GM18870 (cell line): ENCODE measurements at regions not wholly inside any gene's neighbourhood (a gene's known extent, or its start where the extent isn't known, plus 50 kb on each side); places are given as distances from the start of the nearest gene placed in this dataset.

Experiments
- ATAC-seq: cut with Tn5 transposase; IDR thresholded peaks from one replicate; pipeline ENCODE4 v1.9.1; 2021; ENCODE audit warnings: moderate library complexity; ENCODE audit not compliant: unreplicated experiment

DNA sequence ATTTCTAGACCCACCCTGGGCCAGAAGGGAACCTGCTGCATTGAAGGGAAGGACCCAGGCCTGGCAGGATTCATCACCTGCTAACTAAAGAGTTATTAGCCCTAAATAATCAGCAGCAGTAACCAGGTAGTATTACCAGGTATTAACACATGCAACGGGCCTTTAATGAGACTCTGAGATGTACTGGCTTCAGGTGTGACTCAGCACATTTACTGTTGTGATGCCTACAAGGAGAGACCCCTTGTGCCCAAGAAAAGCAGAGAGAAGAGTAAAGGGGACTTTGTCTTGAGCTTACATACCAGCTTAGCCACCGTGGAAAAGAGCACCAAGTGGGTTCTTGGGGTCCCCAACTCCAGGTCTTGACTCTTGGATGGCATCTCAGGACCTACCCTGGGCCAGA lies 243.1 kb upstream of the SLC39A10 start:
- ATAC-seq, result no peak

DNA sequence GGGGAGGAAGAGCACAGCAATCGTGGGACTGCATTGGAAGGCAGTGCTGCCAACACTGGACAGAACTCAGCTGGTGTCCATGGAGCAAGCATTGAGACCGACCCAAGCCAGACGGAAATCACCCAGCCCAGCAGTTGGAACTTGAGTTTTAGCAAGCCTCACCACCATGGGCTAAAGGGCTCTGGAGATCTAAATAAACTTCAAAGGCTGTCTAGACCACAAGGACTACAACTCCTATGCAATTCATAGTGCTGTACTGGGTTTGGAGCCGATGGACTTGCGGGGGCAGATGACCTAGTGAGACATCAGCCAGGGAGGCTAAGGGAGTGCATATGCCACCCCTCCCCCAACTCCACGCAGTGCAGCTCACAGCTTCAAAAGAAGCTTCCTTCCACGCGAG lies 243.6 kb upstream of the SLC39A10 start:
- no peak for ATAC-seq

DNA sequence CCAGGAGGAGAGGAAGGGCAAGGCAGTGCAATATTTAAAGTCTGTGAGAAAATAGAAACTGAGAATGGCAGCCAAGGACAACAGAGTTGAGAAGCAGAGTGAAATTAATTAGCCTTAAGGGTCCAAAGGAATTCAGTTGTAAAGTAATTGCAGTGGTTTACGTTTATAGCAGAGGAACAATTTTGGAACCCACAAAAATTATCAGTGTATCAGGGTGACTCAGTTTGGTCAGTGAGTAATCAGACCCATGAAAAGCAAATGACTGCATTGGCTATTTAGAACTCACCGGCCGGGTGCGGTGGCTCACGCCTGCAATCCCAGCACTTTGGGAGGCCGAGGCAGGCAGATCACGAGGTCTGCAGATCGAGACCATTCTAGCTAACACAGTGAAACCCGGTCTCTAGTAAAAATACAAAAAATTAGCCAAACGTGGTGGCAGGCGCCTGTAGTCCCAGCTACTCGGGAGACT lies 245.8 kb upstream of the SLC39A10 start:
- no peak for ATAC-seq

DNA sequence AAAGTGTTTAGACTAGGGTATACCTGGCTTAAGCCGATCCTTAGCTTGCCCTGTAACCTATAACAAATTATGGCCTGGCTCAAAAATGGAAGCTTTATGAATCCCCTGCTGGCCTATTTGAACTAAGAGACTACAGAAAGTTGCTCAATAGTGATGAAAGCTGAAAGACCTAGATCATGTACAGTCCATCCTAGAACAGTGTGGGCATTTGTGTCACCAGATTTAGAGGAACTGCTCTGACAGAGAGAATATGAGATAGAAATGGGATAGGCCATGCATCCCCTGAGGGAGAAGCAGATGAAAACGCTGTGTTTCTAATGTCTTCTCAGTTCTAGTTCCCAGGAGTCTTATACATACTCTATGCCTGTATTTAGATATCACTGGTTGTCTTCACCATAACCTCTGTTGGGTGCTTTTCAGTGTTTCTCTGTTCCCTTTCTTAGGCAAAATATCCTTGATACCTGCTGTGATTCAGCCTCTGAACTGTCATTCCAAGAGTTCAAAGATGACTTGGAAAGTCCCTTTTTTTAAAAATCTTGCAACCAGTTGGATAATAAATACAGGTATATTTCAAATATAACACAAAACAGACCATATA lies 246.9 kb upstream of the SLC39A10 start:
- ATAC-seq, result peak; percentile 84

DNA sequence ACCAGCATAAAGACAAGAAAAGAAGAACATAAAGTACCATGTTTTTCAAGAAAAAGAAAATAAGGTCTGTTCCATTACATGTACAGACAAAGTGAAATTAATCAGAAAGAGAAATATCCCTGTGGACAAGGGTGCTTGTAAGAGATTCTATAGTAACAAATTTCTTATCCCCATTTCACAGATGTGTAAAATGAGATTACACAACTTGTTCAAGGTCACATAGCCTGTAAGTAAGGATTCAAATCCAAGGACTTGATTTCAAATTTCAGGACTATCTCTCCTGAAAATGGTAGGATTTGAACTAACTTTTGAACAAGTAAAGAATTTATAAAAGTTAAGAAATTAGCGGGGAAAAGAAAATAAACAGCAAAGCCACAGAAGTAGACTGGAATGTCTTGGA lies 248.2 kb upstream of the SLC39A10 start:
- ATAC-seq, result no peak

DNA sequence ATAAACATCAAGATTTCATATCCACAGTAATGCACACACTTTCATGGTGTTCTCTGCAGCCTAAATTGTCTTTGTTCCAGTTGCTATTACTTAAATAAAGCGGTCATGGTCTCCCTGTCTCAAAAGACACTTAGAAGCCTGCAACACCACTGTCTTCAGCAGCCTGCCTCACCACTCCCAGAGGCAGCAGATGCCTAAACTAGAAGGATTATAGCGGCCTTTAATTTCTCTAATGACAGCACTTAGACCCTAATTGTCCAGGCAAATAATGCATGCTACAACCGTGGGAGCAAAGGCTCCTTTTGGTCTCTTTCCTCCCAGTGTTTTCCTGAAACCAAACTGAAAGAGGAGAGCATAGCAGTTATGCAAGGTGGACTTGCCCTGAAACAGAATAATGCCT lies 248.8 kb upstream of the SLC39A10 start:
- ATAC-seq, result no peak

DNA sequence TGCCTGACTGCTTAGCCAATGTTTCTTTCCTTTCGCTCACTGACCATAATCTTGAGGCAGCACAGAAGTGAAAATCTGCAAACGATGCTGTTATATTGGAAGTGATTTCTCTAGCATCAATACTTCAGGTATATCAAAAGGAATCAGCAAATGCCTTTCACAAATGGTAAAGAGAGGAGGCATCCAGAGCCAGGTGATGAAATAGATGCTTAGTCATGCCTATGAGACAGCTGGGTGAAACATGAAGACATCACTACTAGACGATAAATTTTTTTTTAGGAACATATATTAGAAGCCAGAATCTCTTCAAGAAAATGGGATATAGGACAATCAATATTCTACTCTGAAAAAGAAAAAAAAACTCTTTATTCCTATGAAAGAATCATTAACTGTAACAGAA lies 249.2 kb upstream of the SLC39A10 start:
- ATAC-seq, result no peak

DNA sequence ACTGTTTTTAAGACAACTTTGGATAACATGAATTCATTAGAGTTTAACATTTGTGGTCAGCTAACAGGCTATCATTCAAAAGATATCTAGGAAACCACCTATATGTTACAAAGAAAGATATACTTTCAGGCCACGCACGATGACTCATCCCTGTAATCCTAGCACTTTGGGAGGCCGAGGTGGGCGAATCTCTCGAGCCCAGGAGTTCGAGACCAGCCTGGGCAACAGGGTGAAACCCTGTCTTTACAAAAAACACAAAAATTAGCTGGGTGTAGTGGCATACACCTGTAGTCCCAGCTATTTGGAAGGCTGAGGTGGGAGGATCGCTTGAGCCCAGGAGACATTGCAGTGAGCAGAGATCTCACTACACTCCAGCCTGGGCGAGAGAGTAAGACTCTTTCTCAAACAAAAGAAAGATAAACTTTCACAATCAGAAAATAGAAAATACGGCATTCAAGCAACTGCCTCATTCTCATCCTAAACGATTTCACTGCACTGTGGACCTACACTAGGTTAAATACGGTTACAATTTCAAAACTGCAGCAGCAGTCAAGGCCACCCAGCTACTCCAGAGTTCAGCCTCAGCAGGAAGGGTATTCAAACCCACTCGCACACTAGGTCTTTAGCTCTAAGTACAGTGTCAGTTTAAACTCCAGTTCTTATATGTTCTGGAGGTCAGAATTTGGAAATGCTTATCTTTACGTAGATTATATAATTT lies 250.0 kb upstream of the SLC39A10 start:
- no peak for ATAC-seq

DNA sequence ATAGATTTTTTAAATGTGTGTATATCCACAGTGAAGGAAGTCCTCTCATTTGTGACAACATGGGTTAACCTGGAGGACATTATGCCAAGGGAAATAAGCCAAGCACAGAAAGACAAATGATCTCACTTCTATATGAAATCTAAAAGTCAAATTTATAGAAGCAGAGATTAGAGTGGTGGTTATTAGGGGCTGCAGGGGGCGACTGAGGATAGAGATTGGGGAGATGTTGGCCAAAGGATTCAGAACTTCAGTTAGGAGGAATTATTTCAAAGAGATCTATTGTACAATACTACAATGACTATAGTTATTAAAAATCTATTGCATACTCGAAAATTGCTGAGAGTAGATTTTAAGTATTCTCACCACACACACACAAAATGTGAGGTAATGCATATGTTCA lies 252.4 kb upstream of the SLC39A10 start:
- ATAC-seq, result no peak

DNA sequence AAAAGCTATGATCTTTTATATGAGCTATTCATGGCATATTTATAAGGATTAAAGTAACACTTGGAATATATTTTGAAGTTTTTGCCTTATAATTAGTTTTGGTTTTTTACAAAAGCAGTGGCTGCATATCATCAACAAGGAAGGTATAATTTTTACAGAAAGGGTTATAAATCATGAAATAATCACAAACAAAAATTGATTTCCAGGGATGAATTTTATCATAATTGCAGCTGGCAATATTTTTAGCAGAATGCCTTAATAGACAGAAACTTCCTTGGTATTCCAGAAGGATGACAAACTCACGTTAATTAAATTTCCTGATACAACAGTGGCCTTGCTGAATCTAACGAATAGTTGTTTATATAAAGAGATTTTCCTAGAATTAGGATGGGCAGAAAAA lies 260.5 kb upstream of the SLC39A10 start:
- ATAC-seq, result no peak

DNA sequence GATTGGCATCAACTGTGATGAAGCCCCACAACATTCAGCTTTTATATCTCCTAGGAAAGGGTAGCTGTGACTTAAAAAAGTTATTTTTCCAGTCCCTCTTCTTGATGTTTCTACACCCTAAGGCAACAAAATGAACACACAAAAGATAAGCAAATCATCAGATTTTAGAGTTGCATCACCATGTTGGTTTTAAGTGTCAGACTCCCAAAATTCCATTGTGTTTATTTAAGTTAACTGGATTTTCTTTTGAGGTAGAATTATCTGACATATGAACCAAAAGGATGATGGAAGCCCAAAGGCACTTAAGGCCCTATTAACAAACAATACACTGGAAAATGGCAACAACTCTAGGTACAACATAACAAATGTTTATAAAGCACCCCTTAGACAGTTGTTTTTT lies 261.7 kb upstream of the SLC39A10 start:
- ATAC-seq, result no peak

DNA sequence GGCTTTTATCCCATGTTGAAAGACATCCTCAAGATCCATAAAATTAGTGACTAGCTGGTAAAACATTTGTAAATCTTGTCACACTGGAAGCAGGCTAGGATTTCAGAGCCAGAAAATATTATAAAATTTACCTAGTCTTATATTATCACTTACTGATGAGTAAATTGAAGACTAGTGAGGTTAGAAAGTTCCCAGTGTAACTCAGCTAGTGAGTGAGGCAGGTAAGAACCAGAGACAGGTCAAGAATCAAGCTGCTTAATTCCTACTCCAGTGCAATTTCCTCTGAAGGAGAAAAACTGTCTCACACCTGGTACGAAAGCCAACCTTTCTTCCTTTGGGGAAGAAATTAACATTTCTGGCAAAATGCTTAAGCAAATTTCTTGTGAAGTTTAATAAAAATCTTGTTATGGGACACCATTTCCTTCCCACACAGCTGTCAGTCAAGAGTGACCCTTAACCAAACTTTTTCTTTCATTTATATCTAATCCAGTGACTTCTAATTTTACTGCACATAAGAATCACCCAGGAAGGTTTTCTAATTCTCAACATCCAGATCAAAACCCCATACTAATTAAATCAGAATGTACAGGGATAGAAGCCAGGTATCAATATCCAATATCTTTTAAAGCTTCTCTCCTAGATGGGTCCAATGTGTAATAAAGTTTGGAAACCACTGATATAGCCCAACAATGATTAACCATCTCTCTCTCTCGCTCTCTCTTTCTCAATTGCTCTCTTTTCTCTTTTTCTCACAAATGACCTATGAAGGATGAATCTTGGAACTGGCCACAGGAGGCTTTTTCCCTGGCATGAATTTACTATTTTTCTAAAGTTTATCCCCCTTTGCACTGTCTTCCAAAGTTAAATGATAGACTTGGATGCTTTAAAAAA lies 264.3 kb upstream of the SLC39A10 start:
- peak; percentile 58 for ATAC-seq

DNA sequence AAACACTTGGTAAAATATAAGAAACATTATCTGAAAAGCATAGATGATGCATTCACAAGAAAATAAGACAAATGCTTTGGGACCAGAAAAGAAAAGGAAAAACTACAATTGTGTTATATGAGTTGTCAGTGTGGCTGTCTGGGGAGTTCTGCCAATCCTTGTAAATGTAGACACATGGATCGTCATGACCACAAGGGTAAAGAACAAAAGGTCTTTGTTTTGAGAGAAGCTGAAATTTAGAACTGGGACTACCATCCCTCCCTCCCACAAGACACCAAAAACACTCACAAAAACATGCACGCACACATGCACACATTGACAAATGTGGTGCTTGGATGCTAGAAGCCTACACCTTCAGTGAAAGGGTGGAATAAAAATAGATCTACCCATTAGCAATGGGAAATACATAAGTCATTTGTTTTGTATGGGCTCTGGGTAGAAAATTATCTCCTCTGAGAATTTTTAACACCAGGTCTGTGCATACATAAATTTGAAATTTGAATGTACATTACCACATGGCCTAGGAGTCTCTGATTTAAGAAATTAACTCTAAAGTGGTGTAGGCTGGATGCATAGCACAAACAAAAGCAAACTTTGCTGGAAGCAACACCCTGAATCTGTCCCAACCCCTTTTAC lies 266.2 kb upstream of the SLC39A10 start:
- ATAC-seq, result no peak

DNA sequence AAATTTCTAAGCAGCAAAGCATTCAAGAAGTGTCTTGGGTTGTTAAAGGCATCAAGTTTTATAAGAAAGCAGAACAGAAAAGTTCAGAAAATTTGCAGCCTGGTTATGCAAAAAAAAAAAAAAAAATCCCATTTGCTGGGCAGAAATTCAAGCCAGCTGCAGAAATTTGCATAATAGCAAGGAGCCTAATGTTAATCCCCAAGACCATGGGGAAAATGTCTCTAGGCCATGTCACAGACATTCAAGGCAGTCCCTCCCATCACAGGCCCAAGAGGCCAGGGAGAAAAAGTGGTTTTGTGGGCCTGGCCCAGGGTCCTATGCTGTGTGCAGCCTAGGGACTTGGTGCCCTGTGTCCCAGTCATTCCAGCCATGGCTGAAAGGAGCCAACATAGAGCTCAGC lies 269.0 kb upstream of the SLC39A10 start:
- ATAC-seq, result no peak

DNA sequence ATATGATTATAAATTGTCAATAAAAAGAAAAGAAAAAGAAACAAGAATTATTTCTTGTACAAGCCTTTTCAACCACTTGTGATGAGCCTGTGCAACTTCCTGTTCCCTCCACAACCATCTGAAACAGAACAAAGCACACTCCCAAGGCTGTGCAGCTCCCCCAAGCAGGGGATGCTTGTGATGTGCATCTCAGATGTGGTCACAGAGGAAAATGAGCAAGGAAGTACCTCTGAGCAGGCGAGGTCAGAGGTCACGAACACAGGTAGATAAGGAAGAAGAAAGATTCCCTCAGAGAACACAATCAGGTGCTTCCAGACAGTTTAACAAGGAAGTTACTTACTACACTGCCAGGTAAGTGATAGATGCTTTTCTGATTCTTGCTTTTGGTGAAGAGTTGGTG lies 274.8 kb upstream of the SLC39A10 start:
- no peak for ATAC-seq

DNA sequence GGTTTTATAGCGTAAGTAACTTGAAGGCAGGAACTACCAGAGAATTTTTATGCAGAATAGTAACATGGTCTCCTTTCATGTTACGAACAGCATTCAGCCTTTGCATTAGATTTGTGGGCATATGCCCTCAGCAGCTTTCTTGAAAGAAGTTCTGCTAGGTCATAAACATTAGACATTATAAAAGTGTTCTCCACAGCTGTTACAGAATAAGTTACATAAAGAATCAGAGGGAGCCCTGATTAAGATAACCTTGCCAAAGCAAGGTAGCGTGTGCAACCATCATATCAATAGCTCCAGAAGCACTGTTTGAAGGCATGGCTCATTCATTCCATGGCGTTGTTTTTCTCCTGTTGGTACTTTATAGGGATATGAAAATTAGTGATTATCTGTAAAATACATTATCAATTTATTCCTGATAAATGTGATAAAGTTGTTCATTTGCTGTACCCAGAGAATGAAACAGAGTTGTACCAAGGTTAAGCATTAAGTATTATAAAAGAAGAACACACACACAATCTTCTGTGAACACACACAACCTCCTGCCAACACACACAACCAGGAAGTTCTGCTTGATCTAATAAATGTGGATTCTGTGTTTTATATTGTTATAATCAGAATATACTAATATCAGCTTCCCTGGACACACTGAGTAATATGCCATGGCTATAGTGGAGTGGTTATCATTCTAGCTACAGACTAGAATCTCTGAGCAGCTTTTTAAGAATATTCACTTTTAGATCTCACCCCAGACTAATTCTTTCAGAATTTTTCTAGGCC lies 286.7 kb upstream of the SLC39A10 start:
- no peak for ATAC-seq

DNA sequence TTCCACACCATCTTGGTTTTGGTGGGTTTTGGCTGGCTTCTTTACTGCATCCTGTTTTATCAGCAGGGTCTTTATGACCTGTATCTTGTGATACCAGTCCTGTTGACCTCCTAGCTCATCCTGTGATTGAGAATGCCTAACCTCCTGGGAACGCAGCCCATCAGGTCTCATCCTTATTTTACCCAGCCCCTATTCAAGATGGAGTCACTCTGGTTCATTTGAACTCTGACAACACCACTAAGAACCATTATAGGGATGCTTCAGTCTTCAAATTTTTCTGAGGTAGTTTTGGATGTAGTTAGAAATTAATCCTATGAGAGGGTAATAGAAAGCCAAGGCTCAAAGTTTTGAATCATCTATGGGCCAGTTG lies 287.8 kb upstream of the SLC39A10 start:
- no peak for ATAC-seq

DNA sequence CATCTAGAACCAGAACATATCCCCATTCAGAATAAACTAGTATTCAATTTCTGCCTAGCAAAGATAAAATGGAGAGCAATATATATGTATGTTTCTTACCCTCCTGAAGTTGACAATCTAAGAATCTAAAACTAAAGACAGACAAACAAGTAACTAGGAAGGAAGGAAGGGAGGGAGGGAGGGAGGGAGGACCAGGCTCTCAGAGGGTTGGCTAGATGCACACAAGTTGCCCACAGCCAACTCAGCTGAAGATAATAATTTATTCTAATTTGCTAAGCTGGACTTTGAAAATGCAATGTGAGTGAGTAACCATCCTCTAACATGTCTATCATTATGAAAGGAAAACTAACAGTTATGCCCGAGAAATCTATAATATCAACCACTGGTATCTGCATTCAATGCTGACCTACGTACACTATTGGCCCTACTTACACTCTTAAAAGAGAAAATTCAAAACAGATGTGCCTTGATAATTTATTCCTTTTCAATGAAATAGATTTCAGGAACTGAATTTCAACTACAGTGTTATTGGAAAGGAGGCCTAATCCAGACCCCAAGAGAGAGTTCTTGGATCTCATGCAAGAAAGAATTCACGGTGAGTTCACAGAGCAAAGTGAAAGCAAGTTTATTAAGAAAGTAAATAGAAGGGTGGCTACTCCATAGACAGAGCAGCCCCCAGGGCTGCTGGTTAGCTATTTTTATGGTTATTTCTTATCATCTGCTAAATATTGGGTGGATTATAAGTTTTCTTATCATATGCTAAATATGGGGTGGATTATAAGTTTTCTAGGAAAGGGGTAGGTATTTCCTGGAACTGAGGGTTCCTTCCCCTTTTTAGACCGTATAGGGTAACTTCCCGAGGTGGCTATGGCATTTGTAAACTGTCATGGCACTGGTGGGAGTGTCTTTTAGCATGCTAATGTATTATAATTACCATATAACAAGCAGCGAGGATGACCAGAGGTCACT lies 288.5 kb upstream of the SLC39A10 start:
- ATAC-seq, result no peak

DNA sequence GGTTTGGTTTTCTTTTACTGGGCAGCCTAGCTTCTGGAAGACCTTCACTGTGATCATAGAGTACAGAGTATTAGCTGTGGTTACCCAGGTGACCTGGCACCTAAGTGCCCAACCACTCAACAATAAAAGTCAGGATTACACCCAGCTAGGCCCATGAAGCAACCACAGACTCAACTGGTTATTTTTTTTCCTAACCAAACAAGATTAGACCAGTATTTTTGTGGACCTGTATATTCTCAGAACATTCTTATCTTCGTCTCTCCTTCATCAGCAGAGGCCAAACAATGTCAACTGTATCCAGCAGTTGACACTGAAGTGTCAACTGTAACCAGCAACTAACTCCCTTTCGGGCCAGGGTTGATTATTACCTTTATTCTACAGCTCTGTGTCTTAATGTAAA lies 289.2 kb upstream of the SLC39A10 start:
- ATAC-seq, result no peak
